ENCODE measurements at regions not wholly inside any gene's neighbourhood (a gene's known extent, or its start where the extent isn't known, plus 50 kb on each side); places are given as distances from the start of the nearest gene placed in this dataset.

DNA sequence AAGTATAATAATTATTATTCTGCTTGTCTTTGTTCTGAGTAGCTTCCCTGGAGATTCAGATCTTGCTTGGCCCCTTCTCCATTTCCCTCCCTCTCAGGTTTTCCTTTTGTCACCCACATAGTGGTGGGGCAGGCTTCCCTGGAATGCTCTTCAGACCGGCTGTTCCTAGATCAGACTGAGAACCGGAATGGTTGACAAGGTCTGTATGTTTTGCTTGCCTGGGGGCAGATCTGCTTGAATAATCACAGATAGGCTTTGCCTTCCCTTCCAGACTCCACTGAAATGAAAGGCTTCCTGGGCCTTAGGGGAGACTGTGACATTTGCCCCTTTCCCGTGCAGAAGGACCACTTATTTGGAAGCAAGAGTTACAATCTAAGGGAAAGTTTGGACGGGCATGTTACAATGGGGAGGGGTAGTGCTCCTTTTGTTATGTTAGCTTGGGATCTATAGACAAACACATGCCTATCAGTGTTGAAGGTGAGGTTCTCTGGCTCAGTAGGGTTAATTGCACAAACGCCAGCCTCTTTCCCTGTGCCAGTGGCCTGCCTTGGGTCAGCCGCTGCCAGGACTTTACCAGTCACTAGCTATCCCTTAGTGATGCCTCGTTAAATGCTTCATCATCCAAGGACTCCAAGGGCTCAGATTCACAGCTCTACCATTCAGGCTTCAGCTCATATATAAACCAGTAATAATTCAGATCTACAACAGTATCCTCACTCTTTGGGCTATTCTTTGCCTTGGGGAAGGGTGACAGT, 178.6 kb downstream of the SNAPC1 start:
- Histone ChIP-seq H3K27me3 (ENCODE audit: control insufficient read depth in 4 of 4, insufficient read depth in 4 of 4, low read length in 3 of 4) (peaks cover 0 to 2% (median 0%) of the 10 kb centered on the region in 4 donors), H3K27ac (ENCODE audit: low read depth in 1 of 2, low read length in 2 of 2) (no peak overlapping the region), H3K36me3 (ENCODE audit: control insufficient read depth in 4 of 4, insufficient read depth in 3 of 4, low read depth in 1 of 4, low read length in 3 of 4) (no peaks in the 10 kb centered on the region), H3K9me3 (ENCODE audit: control insufficient read depth in 4 of 4, low read length in 3 of 4) (no peaks in the 10 kb centered on the region), H3K4me3 (ENCODE audit: low read depth in 1 of 3, low read length in 3 of 3) (no peak overlapping the region), H3K9ac (ENCODE audit: low read depth in 1 of 2, low read length in 2 of 2) (no peak overlapping the region), H3K4me1 (ENCODE audit: control insufficient read depth in 4 of 4, insufficient read depth in 4 of 4, low read length in 3 of 4) (no peaks in the 10 kb centered on the region)
- DNase-seq (ENCODE audit: low spot score) = no peak
- no peak for TF ChIP-seq JUND (IDR thresholded peaks at IDR 0.05)
- no peak for TF ChIP-seq HNF4G (IDR thresholded peaks at IDR 0.05)
- 36% methylated on average over 7 of the region's 7 CpGs for WGBS

DNA sequence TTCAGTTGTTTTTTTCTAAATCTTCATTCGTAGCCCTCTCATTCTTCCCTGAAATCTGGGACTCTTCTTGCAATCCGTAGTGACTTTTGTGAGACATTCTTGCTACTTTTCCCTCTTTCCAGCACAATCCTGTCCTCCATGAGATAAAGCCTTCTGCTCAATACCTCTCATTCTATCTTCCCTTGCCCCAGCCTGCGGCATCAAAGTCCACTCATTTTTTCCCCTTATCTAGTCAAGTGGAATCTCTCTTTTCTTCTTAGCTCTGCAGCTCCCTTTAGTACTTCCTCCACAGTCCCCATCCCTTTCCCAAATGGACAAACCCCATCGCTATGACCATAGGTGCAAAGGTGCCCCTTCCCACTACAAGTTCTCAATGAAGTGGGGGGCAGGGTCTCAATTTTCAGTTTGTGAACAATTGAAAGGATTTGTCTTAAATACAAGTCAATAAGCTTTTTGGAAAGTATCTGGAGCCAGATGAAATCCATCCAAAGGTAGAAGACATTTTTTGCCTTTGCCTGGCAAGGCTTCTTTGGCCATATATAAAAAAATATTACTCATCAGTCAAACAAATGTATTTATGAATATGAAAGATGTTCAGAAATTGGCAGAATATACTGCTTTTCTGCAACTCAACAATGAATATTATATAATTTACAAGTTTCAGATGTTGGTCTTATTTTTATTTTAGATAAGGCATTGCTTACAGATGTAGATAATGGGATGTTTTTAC, 179.4 kb downstream of the SNAPC1 start:
- peaks cover 0 to 2% (median 0%) of the 10 kb centered on the region in 4 donors for H3K27me3 ChIP-seq (ENCODE audit: control insufficient read depth in 4 of 4, insufficient read depth in 4 of 4, low read length in 3 of 4)
- H3K27ac ChIP-seq (ENCODE audit: low read depth in 1 of 2, low read length in 2 of 2) = no peak overlapping the region
- H3K36me3 ChIP-seq (ENCODE audit: control insufficient read depth in 4 of 4, insufficient read depth in 3 of 4, low read depth in 1 of 4, low read length in 3 of 4) = no peaks in the 10 kb centered on the region
- H3K9ac ChIP-seq (ENCODE audit: low read depth in 1 of 2, low read length in 2 of 2) = no peak overlapping the region
- 75% methylated on average over 4 of the region's 4 CpGs for WGBS
- no peaks in the 10 kb centered on the region for H3K9me3 ChIP-seq (ENCODE audit: control insufficient read depth in 4 of 4, low read length in 3 of 4)
- H3K4me1 ChIP-seq (ENCODE audit: control insufficient read depth in 4 of 4, insufficient read depth in 4 of 4, low read length in 3 of 4) = no peaks in the 10 kb centered on the region
- TF ChIP-seq YY1 (IDR thresholded peaks at IDR 0.05) (no peak), NR2F2 (IDR thresholded peaks at IDR 0.05) (no peak), HNF4G (IDR thresholded peaks at IDR 0.05) (no peak)
- TF ChIP-seq, protein P1, sequence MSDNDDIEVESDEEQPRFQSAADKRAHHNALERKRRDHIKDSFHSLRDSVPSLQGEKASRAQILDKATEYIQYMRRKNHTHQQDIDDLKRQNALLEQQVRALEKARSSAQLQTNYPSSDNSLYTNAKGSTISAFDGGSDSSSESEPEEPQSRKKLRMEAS (IDR thresholded peaks at IDR 0.05) = no peak
- TF ChIP-seq, protein P2, sequence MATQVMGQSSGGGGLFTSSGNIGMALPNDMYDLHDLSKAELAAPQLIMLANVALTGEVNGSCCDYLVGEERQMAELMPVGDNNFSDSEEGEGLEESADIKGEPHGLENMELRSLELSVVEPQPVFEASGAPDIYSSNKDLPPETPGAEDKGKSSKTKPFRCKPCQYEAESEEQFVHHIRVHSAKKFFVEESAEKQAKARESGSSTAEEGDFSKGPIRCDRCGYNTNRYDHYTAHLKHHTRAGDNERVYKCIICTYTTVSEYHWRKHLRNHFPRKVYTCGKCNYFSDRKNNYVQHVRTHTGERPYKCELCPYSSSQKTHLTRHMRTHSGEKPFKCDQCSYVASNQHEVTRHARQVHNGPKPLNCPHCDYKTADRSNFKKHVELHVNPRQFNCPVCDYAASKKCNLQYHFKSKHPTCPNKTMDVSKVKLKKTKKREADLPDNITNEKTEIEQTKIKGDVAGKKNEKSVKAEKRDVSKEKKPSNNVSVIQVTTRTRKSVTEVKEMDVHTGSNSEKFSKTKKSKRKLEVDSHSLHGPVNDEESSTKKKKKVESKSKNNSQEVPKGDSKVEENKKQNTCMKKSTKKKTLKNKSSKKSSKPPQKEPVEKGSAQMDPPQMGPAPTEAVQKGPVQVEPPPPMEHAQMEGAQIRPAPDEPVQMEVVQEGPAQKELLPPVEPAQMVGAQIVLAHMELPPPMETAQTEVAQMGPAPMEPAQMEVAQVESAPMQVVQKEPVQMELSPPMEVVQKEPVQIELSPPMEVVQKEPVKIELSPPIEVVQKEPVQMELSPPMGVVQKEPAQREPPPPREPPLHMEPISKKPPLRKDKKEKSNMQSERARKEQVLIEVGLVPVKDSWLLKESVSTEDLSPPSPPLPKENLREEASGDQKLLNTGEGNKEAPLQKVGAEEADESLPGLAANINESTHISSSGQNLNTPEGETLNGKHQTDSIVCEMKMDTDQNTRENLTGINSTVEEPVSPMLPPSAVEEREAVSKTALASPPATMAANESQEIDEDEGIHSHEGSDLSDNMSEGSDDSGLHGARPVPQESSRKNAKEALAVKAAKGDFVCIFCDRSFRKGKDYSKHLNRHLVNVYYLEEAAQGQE (IDR thresholded peaks at IDR 0.05) = no peak
- H3K4me3 ChIP-seq (ENCODE audit: low read depth in 1 of 3, low read length in 3 of 3) = no peak overlapping the region
- DNase-seq (ENCODE audit: low spot score) = no peak

DNA sequence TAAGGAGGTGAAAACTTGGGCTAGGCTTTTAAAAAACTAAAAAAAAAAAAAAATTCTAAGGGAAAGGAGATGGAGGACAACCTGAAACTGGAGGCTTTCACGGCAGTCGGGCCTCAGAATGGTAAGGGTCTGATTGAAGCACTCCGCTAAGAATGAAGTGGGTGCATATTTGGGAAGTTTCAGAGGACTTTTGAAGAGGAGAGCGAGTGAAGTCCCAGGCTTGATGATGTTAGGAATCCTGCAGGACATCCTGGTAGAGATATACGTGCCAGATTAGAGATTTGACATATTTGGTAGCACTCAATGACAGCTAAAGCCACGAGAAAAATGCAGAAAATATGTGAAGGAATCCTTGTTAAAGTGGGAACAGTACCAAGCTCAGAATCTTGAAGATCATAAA, 186.2 kb downstream of the SNAPC1 start:
- H3K27ac ChIP-seq (ENCODE audit: low read depth in 1 of 2, low read length in 2 of 2) = no peak overlapping the region
- no peaks in the 10 kb centered on the region for H3K27me3 ChIP-seq (ENCODE audit: control insufficient read depth in 4 of 4, insufficient read depth in 4 of 4, low read length in 3 of 4)
- WGBS = 69% methylated on average over 6 of the region's 6 CpGs
- no peak for DNase-seq (ENCODE audit: low spot score)
- H3K9ac ChIP-seq (ENCODE audit: low read depth in 1 of 2, low read length in 2 of 2) = no peak overlapping the region
- H3K4me1 ChIP-seq (ENCODE audit: control insufficient read depth in 4 of 4, insufficient read depth in 4 of 4, low read length in 3 of 4) = no peaks in the 10 kb centered on the region
- TF ChIP-seq HNF4G (IDR thresholded peaks at IDR 0.05) = no peak
- TF ChIP-seq JUND (IDR thresholded peaks at IDR 0.05) = no peak
- no peak for TF ChIP-seq YY1 (IDR thresholded peaks at IDR 0.05)
- TF ChIP-seq, protein P3, sequence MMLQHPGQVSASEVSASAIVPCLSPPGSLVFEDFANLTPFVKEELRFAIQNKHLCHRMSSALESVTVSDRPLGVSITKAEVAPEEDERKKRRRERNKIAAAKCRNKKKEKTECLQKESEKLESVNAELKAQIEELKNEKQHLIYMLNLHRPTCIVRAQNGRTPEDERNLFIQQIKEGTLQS (IDR thresholded peaks at IDR 0.05) = no peak
- TF ChIP-seq, protein P1 (IDR thresholded peaks at IDR 0.05) = no peak
- TF ChIP-seq GABPA (IDR thresholded peaks at IDR 0.05 in 1 of 2, conservative IDR thresholded peaks at IDR 0.05 in 1 of 2) = no peak
- TF ChIP-seq, protein P4, sequence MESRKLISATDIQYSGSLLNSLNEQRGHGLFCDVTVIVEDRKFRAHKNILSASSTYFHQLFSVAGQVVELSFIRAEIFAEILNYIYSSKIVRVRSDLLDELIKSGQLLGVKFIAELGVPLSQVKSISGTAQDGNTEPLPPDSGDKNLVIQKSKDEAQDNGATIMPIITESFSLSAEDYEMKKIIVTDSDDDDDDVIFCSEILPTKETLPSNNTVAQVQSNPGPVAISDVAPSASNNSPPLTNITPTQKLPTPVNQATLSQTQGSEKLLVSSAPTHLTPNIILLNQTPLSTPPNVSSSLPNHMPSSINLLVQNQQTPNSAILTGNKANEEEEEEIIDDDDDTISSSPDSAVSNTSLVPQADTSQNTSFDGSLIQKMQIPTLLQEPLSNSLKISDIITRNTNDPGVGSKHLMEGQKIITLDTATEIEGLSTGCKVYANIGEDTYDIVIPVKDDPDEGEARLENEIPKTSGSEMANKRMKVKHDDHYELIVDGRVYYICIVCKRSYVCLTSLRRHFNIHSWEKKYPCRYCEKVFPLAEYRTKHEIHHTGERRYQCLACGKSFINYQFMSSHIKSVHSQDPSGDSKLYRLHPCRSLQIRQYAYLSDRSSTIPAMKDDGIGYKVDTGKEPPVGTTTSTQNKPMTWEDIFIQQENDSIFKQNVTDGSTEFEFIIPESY (IDR thresholded peaks at IDR 0.05) = no peak
- no peak for TF ChIP-seq TAF1 (conservative IDR thresholded peaks at IDR 0.05)
- no peak for TF ChIP-seq FOXA2 (IDR thresholded peaks at IDR 0.05)
- TF ChIP-seq HNF4A (conservative IDR thresholded peaks at IDR 0.05) = no peak
- H3K4me3 ChIP-seq (ENCODE audit: low read depth in 1 of 3, low read length in 3 of 3) = no peak overlapping the region
- no peaks in the 10 kb centered on the region for H3K36me3 ChIP-seq (ENCODE audit: control insufficient read depth in 4 of 4, insufficient read depth in 3 of 4, low read depth in 1 of 4, low read length in 3 of 4)
- H3K9me3 ChIP-seq (ENCODE audit: control insufficient read depth in 4 of 4, low read length in 3 of 4) = no peaks in the 10 kb centered on the region
